HL-60 (cell line): ENCODE measurements at regions not wholly inside any gene's neighbourhood (a gene's known extent, or its start where the extent isn't known, plus 50 kb on each side); places are given as distances from the start of the nearest gene placed in this dataset.

Experiments
- DNase-seq, 2 experiments: peaks; one replicate each; pipeline ENCODE4 v3.0.0-alpha.2; 2010 to 2020; ENCODE audit warnings: low read depth in 1 of 2, low spot score in 1 of 2
- H3K27ac ChIP-seq: fragments of 250-450 bp; sonication (Bioruptor Pico); replicated peaks from 2 replicates; pipeline ENCODE4 v1.5.1; 2020; ENCODE audit warnings: mild to moderate bottlenecking, moderate library complexity
- H3K27me3 ChIP-seq: fragments of 250-450 bp; sonication (Bioruptor Pico); 2 replicates; pipeline ENCODE4 v1.5.1; 2021; ENCODE audit warnings: mild to moderate bottlenecking, moderate library complexity; ENCODE audit not compliant: insufficient read depth, poor library complexity, severe bottlenecking
- H3K4me3 ChIP-seq: replicated peaks from 2 replicates; pipeline ENCODE4 v1.5.1; 2011; ENCODE audit warnings: mild to moderate bottlenecking, control low read depth, low read length; ENCODE audit not compliant: insufficient read depth
- GABPA ChIP-seq: IDR thresholded peaks from 2 replicates; pipeline ENCODE4 v1.6.1; 2012; ENCODE audit warnings: low read depth
- POLR2AphosphoS5 ChIP-seq: IDR thresholded peaks from 2 replicates; pipeline ENCODE4 v1.6.1; 2012; ENCODE audit warnings: low read depth
- SPI1 ChIP-seq: IDR thresholded peaks from 2 replicates; pipeline ENCODE4 v1.6.1; 2012; ENCODE audit warnings: low read depth, mild to moderate bottlenecking, borderline replicate concordance
- TF ChIP-seq, protein P1 (sequence below): IDR thresholded peaks from 2 replicates; pipeline ENCODE4 v1.6.1; 2012; ENCODE audit warnings: low read depth; ENCODE audit not compliant: insufficient replicate concordance
- TF ChIP-seq, protein P2 (sequence below): IDR thresholded peaks from one replicate; pipeline ENCODE4 v1.5.1; 2011; ENCODE audit warnings: low read length, control low read depth, inconsistent platforms; ENCODE audit not compliant: insufficient read depth

DNA sequence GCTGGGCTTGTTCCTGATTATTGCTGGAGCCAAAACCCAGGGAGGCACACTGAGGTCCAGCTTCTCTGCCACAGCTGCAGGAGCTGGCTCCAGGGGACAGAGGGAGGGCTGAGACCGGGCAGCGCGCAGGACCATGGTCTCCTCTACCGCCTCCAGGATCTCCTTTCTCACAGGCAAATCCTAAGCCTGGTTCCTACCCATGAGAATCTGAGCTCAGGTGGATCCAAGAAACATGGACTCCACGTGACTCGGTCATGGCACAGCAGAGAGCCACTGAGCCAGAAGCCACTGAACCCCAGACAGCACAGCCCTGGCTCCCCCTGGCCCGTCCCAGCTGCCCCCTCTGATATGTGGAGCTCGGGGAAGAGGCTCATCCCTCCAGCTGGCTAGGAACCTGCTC is 653.4 kb upstream of the ID2 start:
- Histone ChIP-seq H3K27ac (no peak overlapping the region), H3K4me3 (no peak overlapping the region), H3K27me3 (no peaks in the 10 kb centered on the region)
- DNase-seq = no peak
- TF ChIP-seq, protein P1, sequence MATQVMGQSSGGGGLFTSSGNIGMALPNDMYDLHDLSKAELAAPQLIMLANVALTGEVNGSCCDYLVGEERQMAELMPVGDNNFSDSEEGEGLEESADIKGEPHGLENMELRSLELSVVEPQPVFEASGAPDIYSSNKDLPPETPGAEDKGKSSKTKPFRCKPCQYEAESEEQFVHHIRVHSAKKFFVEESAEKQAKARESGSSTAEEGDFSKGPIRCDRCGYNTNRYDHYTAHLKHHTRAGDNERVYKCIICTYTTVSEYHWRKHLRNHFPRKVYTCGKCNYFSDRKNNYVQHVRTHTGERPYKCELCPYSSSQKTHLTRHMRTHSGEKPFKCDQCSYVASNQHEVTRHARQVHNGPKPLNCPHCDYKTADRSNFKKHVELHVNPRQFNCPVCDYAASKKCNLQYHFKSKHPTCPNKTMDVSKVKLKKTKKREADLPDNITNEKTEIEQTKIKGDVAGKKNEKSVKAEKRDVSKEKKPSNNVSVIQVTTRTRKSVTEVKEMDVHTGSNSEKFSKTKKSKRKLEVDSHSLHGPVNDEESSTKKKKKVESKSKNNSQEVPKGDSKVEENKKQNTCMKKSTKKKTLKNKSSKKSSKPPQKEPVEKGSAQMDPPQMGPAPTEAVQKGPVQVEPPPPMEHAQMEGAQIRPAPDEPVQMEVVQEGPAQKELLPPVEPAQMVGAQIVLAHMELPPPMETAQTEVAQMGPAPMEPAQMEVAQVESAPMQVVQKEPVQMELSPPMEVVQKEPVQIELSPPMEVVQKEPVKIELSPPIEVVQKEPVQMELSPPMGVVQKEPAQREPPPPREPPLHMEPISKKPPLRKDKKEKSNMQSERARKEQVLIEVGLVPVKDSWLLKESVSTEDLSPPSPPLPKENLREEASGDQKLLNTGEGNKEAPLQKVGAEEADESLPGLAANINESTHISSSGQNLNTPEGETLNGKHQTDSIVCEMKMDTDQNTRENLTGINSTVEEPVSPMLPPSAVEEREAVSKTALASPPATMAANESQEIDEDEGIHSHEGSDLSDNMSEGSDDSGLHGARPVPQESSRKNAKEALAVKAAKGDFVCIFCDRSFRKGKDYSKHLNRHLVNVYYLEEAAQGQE = no peak
- TF ChIP-seq, protein P2, sequence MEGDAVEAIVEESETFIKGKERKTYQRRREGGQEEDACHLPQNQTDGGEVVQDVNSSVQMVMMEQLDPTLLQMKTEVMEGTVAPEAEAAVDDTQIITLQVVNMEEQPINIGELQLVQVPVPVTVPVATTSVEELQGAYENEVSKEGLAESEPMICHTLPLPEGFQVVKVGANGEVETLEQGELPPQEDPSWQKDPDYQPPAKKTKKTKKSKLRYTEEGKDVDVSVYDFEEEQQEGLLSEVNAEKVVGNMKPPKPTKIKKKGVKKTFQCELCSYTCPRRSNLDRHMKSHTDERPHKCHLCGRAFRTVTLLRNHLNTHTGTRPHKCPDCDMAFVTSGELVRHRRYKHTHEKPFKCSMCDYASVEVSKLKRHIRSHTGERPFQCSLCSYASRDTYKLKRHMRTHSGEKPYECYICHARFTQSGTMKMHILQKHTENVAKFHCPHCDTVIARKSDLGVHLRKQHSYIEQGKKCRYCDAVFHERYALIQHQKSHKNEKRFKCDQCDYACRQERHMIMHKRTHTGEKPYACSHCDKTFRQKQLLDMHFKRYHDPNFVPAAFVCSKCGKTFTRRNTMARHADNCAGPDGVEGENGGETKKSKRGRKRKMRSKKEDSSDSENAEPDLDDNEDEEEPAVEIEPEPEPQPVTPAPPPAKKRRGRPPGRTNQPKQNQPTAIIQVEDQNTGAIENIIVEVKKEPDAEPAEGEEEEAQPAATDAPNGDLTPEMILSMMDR = no peak
- TF ChIP-seq POLR2AphosphoS5 (no peak), GABPA (no peak), SPI1 (no peak)

DNA sequence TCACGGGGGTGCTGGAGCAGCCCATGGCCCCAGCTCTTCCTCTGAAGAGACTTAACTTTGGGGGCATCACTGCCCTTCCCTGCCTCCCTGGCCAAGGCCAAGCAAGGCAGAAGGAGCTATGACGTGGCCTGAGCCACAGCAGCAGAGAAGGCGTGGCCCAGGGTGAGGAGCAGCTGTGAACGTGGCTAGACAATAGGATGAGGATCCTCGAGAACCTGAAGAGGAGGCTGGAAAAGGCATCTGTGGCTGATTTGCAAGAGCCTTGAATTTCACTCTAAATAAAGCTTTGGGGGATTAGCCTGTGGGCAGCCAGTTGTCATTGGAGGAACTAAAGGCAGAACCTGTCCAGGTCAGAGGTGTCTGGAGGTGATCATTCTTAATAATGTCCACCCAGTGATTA is 652.9 kb upstream of the ID2 start:
- H3K4me3 ChIP-seq = no peak overlapping the region
- TF ChIP-seq GABPA (no peak), POLR2AphosphoS5 (no peak), SPI1 (no peak)
- TF ChIP-seq, protein P2 = no peak
- TF ChIP-seq, protein P1 = no peak
- H3K27ac ChIP-seq = no peak overlapping the region
- DNase-seq = no peak
- no peaks in the 10 kb centered on the region for H3K27me3 ChIP-seq

DNA sequence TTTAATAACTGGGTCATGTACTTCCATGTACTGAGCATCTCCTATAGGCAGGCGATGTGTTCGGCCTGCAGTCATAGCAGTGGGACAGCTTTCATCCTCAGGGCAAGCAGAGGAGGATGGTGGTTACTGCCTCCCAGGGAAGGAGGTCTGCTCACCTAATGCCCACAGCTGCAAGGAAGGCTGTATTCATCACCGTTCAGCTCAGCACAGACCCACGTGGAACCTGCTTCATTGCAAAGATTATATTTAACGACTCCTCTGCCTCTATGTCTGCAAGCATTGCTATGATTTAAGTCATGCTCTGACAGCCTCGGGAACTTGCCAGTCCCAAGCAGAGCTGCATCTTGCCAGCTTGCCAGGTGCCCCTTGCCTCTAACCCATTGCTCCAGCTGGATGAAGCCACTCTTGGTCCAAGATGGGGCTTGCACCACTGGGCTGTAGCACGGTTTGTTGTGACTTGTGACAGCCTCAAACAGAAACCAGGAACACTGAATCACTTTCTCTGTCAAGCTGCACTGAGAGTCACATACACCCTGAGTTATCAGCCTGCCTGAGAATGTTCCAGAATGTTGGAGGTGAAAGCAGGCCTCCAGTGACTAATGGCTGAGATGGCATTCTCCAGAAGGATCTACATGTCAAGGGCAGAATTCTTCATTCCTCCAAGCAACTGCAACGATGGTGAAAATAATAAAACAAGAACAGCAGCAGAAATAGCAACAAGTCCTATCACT is 651.1 kb upstream of the ID2 start:
- no peak overlapping the region for H3K4me3 ChIP-seq
- DNase-seq = no peak
- no peaks in the 10 kb centered on the region for H3K27me3 ChIP-seq
- no peak overlapping the region for H3K27ac ChIP-seq
- TF ChIP-seq, protein P1 = no peak
- TF ChIP-seq GABPA = no peak
- TF ChIP-seq, protein P2 = no peak
- TF ChIP-seq SPI1 = no peak
- TF ChIP-seq POLR2AphosphoS5 = no peak
